PC-3 (cell line): ENCODE measurements at regions not wholly inside any gene's neighbourhood (a gene's known extent, or its start where the extent isn't known, plus 50 kb on each side); places are given as distances from the start of the nearest gene placed in this dataset.
"Not testable (repeated sequence)": the region's sequence is repeated elsewhere in the genome, so short reads cannot be mapped to it uniquely, and the experiment has no call there.

Experiments
- ATAC-seq: fragments of 200-7000 bp; cut with Tn5 transposase; 2 replicates; pipeline ENCODE4 v1.9.1; 2020; ENCODE audit warnings: mild to moderate bottlenecking, moderate library complexity
- BruUV-seq: library from RNA; stranded (reverse); fragments of 400-500 nt; replicated peaks from 2 replicates; lab custom pipeline; 2021; lab: Mats Ljungman, UMichigan
- CTCF ChIA-PET: fragments of 300-600 bp; sonication (Branson Sonifier 250); formaldehyde crosslinking; loops from one replicate; lab custom pipeline; 2022; ENCODE audit warnings: antibody characterized with exemption; lab: Charles Lee
- POLR2A ChIA-PET: fragments of 300-600 bp; sonication (Branson Sonifier 250); formaldehyde crosslinking; loops from one replicate; lab custom pipeline; 2022; ENCODE audit warnings: antibody characterized with exemption; ENCODE audit not compliant: unreplicated experiment; lab: Charles Lee
- DNase-seq: peaks from one replicate; pipeline ENCODE4 v3.0.0-alpha.2; 2015
- H2AFZ ChIP-seq: fragments of 300-600 bp; sonication (generic); 2 replicates; pipeline ENCODE4 v1.6.0; 2016; ENCODE audit warnings: antibody characterized with exemption, low read length
- H3F3A ChIP-seq: fragments of 300-600 bp; sonication (generic); one replicate; pipeline ENCODE4 v1.6.0; 2017; ENCODE audit warnings: antibody characterized with exemption, low read length, control low read depth, mild to moderate bottlenecking; ENCODE audit not compliant: unreplicated experiment
- H3K27ac ChIP-seq: fragments of 300-600 bp; sonication (generic); 2 replicates; pipeline ENCODE4 v1.5.1; 2016; ENCODE audit warnings: mild to moderate bottlenecking, low read length
- H3K27me3 ChIP-seq: fragments of 300-600 bp; sonication (generic); 2 replicates; pipeline ENCODE4 v1.6.1; 2016; ENCODE audit warnings: low read length, mixed read lengths
- H3K36me3 ChIP-seq: fragments of 300-600 bp; sonication (generic); 2 replicates; pipeline ENCODE4 v1.6.1; 2016; ENCODE audit warnings: low read depth, mixed run types, low read length, mixed read lengths
- H3K4me1 ChIP-seq: fragments of 300-600 bp; sonication (generic); 2 replicates; pipeline ENCODE4 v1.5.1; 2016; ENCODE audit warnings: low read length; ENCODE audit not compliant: insufficient read depth
- H3K4me2 ChIP-seq: fragments of 300-600 bp; sonication (generic); 2 replicates; pipeline ENCODE4 v1.6.0; 2016; ENCODE audit warnings: low read length
- H3K4me3 ChIP-seq: fragments of 300-600 bp; sonication (generic); 2 replicates; pipeline ENCODE4 v1.5.1; 2016; ENCODE audit warnings: mild to moderate bottlenecking, low read length, mixed read lengths
- H3K79me2 ChIP-seq: fragments of 300-600 bp; sonication (generic); 2 replicates; pipeline ENCODE4 v1.6.1; 2017; ENCODE audit warnings: low read length, mixed read lengths
- H3K9ac ChIP-seq: fragments of 300-600 bp; sonication (generic); 2 replicates; pipeline ENCODE4 v1.6.0; 2016; ENCODE audit warnings: mild to moderate bottlenecking, low read length
- H3K9me2 ChIP-seq: fragments of 300-600 bp; sonication (generic); replicated peaks from 2 replicates; pipeline ENCODE4 v1.6.1; 2016; ENCODE audit warnings: mixed run types, low read length, mixed read lengths
- H3K9me3 ChIP-seq: fragments of 300-600 bp; sonication (generic); 2 replicates; pipeline ENCODE4 v1.6.1; 2016; ENCODE audit warnings: low read length, mixed read lengths
- H4K20me1 ChIP-seq: fragments of 300-600 bp; sonication (generic); 2 replicates; pipeline ENCODE4 v1.6.1; 2016; ENCODE audit warnings: low read length, mixed read lengths
- EZH2 ChIP-seq: fragments of 300-600 bp; sonication (generic); IDR thresholded peaks from one replicate; pipeline ENCODE4 v1.6.1; 2017; ENCODE audit warnings: antibody characterized with exemption, mild to moderate bottlenecking, low read length; ENCODE audit not compliant: unreplicated experiment
- EZH2phosphoT487 ChIP-seq: fragments of 300-600 bp; sonication (generic); IDR thresholded peaks from 2 replicates; pipeline ENCODE4 v1.6.1; 2018; ENCODE audit warnings: mild to moderate bottlenecking, antibody characterized with exemption, low read length, borderline replicate concordance
- intact Hi-C: fragments of 100-400 bp; cut with micrococcal nuclease; formaldehyde crosslinking; loops from 2 replicates; pipeline ENCODE4 v1.9.0; 2023
- TF ChIP-seq, protein P1 (sequence below): fragments of 300-600 bp; sonication (generic); conservative IDR thresholded peaks from 2 replicates; pipeline ENCODE4 v1.5.1; 2017; ENCODE audit warnings: antibody characterized with exemption, low read depth, mild to moderate bottlenecking, low read length

DNA sequence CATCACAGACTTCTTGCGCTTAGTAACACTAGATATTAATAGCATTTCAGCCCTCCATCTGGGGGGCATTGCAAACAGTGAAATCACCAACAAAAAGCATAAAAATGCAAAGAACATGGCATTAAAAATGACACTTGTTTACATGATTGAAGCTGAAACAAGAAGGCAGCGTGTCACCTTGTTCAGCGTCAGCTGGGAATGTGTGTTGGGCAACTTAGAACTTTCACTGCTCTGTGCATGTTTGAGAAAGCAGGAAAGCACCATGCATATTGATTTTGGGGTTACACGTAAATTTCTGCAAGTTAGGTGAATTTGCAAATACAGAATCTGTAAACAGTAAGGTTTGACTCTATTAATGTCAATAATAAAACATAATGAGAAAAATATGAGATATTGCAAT is 162.9 kb downstream of the SOX4 start:
- intact Hi-C loops, result loop anchor here (10.0 kb wide), 1 partner anchor 688 kb away; no protein-coding TSS in a partner anchor
- CTCF ChIA-PET, result no interaction called here
- Histone ChIP-seq H2AFZ (no peak overlapping the region), H3K9me2 (no peaks in the 10 kb centered on the region), H3K79me2 (no peaks in the 10 kb centered on the region), H3K4me1 (peaks cover 40% of the 10 kb centered on the region), H3K27me3 (no peaks in the 10 kb centered on the region), H3F3A (peaks cover 8% of the 10 kb centered on the region), H3K4me3 (no peak overlapping the region), H3K9me3 (no peaks in the 10 kb centered on the region), H3K9ac (no peak overlapping the region), H3K4me2 (no peak overlapping the region), H3K27ac (no peak overlapping the region), H3K36me3 (no peaks in the 10 kb centered on the region), H4K20me1 (no peaks in the 10 kb centered on the region)
- DNase-seq, result no peak
- POLR2A ChIA-PET, result interaction anchor here (0.7 kb wide), 1 partner anchor 1432 kb away, joined by 5 read pairs; no protein-coding TSS in a partner anchor
- ATAC-seq, result no peak
- no TSS peak for BruUV-seq
- TF ChIP-seq EZH2 (no peak), EZH2phosphoT487 (no peak)
- TF ChIP-seq, protein P1, sequence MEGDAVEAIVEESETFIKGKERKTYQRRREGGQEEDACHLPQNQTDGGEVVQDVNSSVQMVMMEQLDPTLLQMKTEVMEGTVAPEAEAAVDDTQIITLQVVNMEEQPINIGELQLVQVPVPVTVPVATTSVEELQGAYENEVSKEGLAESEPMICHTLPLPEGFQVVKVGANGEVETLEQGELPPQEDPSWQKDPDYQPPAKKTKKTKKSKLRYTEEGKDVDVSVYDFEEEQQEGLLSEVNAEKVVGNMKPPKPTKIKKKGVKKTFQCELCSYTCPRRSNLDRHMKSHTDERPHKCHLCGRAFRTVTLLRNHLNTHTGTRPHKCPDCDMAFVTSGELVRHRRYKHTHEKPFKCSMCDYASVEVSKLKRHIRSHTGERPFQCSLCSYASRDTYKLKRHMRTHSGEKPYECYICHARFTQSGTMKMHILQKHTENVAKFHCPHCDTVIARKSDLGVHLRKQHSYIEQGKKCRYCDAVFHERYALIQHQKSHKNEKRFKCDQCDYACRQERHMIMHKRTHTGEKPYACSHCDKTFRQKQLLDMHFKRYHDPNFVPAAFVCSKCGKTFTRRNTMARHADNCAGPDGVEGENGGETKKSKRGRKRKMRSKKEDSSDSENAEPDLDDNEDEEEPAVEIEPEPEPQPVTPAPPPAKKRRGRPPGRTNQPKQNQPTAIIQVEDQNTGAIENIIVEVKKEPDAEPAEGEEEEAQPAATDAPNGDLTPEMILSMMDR, result no peak

- H2AFZ ChIP-seq, H3K36me3 ChIP-seq, H3K4me2 ChIP-seq, H3K79me2 ChIP-seq, H3F3A ChIP-seq, POLR2A ChIA-PET, H3K27me3 ChIP-seq, ATAC-seq, BruUV-seq, H3K4me3 ChIP-seq, DNase-seq, H3K9me2 ChIP-seq, H3K9ac ChIP-seq, CTCF ChIA-PET, H4K20me1 ChIP-seq, H3K27ac ChIP-seq, H3K9me3 ChIP-seq: not testable (repeated sequence)
- peaks cover 31% of the 10 kb centered on the region for H3K4me1 ChIP-seq
- intact Hi-C loops, result loop anchor here (10.0 kb wide), 1 partner anchor 687 kb away; no protein-coding TSS in a partner anchor
Measured at GRCh38 chr6:21757392-21757791, 163.8 kb downstream of the SOX4 start.

- Histone ChIP-seq H3F3A (no peaks in the 10 kb centered on the region), H3K9me2 (no peaks in the 10 kb centered on the region), H2AFZ (no peak overlapping the region), H3K27me3 (no peaks in the 10 kb centered on the region), H3K79me2 (no peaks in the 10 kb centered on the region), H3K4me2 (no peak overlapping the region), H3K4me3 (no peak overlapping the region), H3K36me3 (no peaks in the 10 kb centered on the region), H3K4me1 (peaks cover 9% of the 10 kb centered on the region), H3K27ac (no peak overlapping the region), H3K9me3 (no peaks in the 10 kb centered on the region), H3K9ac (no peak overlapping the region), H4K20me1 (no peaks in the 10 kb centered on the region)
- ChIA-PET POLR2A (no interaction called here), CTCF (no interaction called here)
- TF ChIP-seq EZH2, result no peak
- TF ChIP-seq EZH2phosphoT487, result no peak
- TF ChIP-seq, protein P1, result no peak
- DNase-seq, result no peak
- no TSS peak for BruUV-seq
- intact Hi-C loops, result loop anchor here (10.0 kb wide), 1 partner anchor 685 kb away; no protein-coding TSS in a partner anchor
- no peak for ATAC-seq
Measured at GRCh38 chr6:21759721-21760120, 166.2 kb downstream of the SOX4 start.

DNA sequence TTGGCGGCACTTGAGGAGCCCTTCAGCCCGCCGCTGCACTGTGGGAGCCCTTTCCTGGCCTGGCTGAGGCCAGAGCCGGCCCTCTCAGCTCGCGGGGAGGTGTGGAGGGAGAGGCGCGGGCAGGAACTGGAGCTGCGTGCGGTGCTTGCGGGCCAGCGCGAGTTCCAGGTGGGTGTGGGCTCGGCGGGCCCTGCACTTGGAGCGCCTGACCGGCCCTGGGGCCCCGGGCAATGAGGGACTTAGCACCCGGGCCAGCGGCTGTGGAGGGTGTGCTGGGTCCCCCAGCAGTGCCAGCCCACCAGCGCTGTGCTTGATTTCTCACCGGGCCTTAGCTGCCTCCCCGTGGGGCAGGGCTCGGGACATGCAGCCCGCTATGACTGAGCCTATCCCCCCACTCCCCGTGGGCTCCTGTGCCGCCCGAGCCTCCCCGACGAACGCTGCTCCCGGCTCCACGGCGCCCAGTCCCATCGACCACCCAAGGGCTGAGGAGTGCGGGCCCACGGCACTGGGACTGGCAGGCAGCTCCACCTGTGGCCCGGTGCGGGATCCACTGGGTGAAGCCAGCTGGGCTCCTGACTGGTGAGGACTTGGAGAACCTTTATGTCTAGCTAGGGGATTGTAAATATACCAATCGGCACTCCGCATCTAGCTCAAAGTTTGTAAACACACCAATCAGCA is 167.6 kb downstream of the SOX4 start:
- H2AFZ ChIP-seq, H3K27me3 ChIP-seq, H3K36me3 ChIP-seq, H3K9me2 ChIP-seq, POLR2A ChIA-PET, H3K9me3 ChIP-seq, H3K27ac ChIP-seq, H3K4me1 ChIP-seq, H3K9ac ChIP-seq, CTCF ChIA-PET, ATAC-seq, intact Hi-C loops, H3K79me2 ChIP-seq, H3F3A ChIP-seq, DNase-seq, H3K4me3 ChIP-seq, H3K4me2 ChIP-seq, BruUV-seq, H4K20me1 ChIP-seq: not testable (repeated sequence)
